ENCODE measurements at regions not wholly inside any gene's neighbourhood (a gene's known extent, or its start where the extent isn't known, plus 50 kb on each side); places are given as distances from the start of the nearest gene placed in this dataset.

DNA sequence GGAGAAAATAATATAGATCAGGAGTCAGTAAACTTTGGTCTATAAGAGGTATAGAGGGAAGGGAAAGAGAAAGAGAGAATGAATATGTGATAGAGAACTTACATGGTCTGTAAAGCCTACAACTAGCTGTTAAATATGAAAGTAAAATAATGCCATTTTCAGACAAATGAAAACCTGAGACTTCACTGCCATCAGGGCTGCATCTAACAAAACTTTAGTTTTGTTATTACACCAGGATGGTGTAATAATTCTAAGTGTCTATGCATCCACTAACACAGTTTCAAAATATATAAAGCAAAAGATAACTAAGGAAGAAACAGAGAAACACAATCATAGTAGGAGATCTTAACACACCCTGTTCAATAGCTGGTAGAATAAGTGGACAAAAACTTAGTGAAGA, 217.7 kb downstream of the KLF13 start:
- TF ChIP-seq, protein P1, sequence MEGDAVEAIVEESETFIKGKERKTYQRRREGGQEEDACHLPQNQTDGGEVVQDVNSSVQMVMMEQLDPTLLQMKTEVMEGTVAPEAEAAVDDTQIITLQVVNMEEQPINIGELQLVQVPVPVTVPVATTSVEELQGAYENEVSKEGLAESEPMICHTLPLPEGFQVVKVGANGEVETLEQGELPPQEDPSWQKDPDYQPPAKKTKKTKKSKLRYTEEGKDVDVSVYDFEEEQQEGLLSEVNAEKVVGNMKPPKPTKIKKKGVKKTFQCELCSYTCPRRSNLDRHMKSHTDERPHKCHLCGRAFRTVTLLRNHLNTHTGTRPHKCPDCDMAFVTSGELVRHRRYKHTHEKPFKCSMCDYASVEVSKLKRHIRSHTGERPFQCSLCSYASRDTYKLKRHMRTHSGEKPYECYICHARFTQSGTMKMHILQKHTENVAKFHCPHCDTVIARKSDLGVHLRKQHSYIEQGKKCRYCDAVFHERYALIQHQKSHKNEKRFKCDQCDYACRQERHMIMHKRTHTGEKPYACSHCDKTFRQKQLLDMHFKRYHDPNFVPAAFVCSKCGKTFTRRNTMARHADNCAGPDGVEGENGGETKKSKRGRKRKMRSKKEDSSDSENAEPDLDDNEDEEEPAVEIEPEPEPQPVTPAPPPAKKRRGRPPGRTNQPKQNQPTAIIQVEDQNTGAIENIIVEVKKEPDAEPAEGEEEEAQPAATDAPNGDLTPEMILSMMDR (IDR thresholded peaks at IDR 0.05; ENCODE audit: low read depth, low read length), result no peak
- no peak for TF ChIP-seq EZH2phosphoT487 (IDR thresholded peaks at IDR 0.05; ENCODE audit: low read depth)
